PC-3 (cell line): ENCODE measurements at regions not wholly inside any gene's neighbourhood (a gene's known extent, or its start where the extent isn't known, plus 50 kb on each side); places are given as distances from the start of the nearest gene placed in this dataset.

Experiments
- ATAC-seq: fragments of 200-7000 bp; cut with Tn5 transposase; 2 replicates; pipeline ENCODE4 v1.9.1; 2020; ENCODE audit warnings: mild to moderate bottlenecking, moderate library complexity
- BruUV-seq: library from RNA; stranded (reverse); fragments of 400-500 nt; replicated peaks from 2 replicates; lab custom pipeline; 2021; lab: Mats Ljungman, UMichigan
- CTCF ChIA-PET: fragments of 300-600 bp; sonication (Branson Sonifier 250); formaldehyde crosslinking; loops from one replicate; lab custom pipeline; 2022; ENCODE audit warnings: antibody characterized with exemption; lab: Charles Lee
- POLR2A ChIA-PET: fragments of 300-600 bp; sonication (Branson Sonifier 250); formaldehyde crosslinking; loops from one replicate; lab custom pipeline; 2022; ENCODE audit warnings: antibody characterized with exemption; ENCODE audit not compliant: unreplicated experiment; lab: Charles Lee
- DNase-seq: peaks from one replicate; pipeline ENCODE4 v3.0.0-alpha.2; 2015
- H2AFZ ChIP-seq: fragments of 300-600 bp; sonication (generic); 2 replicates; pipeline ENCODE4 v1.6.0; 2016; ENCODE audit warnings: antibody characterized with exemption, low read length
- H3F3A ChIP-seq: fragments of 300-600 bp; sonication (generic); one replicate; pipeline ENCODE4 v1.6.0; 2017; ENCODE audit warnings: antibody characterized with exemption, low read length, control low read depth, mild to moderate bottlenecking; ENCODE audit not compliant: unreplicated experiment
- H3K27ac ChIP-seq: fragments of 300-600 bp; sonication (generic); 2 replicates; pipeline ENCODE4 v1.5.1; 2016; ENCODE audit warnings: mild to moderate bottlenecking, low read length
- H3K27me3 ChIP-seq: fragments of 300-600 bp; sonication (generic); 2 replicates; pipeline ENCODE4 v1.6.1; 2016; ENCODE audit warnings: low read length, mixed read lengths
- H3K36me3 ChIP-seq: fragments of 300-600 bp; sonication (generic); 2 replicates; pipeline ENCODE4 v1.6.1; 2016; ENCODE audit warnings: low read depth, mixed run types, low read length, mixed read lengths
- H3K4me1 ChIP-seq: fragments of 300-600 bp; sonication (generic); 2 replicates; pipeline ENCODE4 v1.5.1; 2016; ENCODE audit warnings: low read length; ENCODE audit not compliant: insufficient read depth
- H3K4me2 ChIP-seq: fragments of 300-600 bp; sonication (generic); 2 replicates; pipeline ENCODE4 v1.6.0; 2016; ENCODE audit warnings: low read length
- H3K4me3 ChIP-seq: fragments of 300-600 bp; sonication (generic); 2 replicates; pipeline ENCODE4 v1.5.1; 2016; ENCODE audit warnings: mild to moderate bottlenecking, low read length, mixed read lengths
- H3K79me2 ChIP-seq: fragments of 300-600 bp; sonication (generic); 2 replicates; pipeline ENCODE4 v1.6.1; 2017; ENCODE audit warnings: low read length, mixed read lengths
- H3K9ac ChIP-seq: fragments of 300-600 bp; sonication (generic); 2 replicates; pipeline ENCODE4 v1.6.0; 2016; ENCODE audit warnings: mild to moderate bottlenecking, low read length
- H3K9me2 ChIP-seq: fragments of 300-600 bp; sonication (generic); replicated peaks from 2 replicates; pipeline ENCODE4 v1.6.1; 2016; ENCODE audit warnings: mixed run types, low read length, mixed read lengths
- H3K9me3 ChIP-seq: fragments of 300-600 bp; sonication (generic); 2 replicates; pipeline ENCODE4 v1.6.1; 2016; ENCODE audit warnings: low read length, mixed read lengths
- H4K20me1 ChIP-seq: fragments of 300-600 bp; sonication (generic); 2 replicates; pipeline ENCODE4 v1.6.1; 2016; ENCODE audit warnings: low read length, mixed read lengths
- EZH2 ChIP-seq: fragments of 300-600 bp; sonication (generic); IDR thresholded peaks from one replicate; pipeline ENCODE4 v1.6.1; 2017; ENCODE audit warnings: antibody characterized with exemption, mild to moderate bottlenecking, low read length; ENCODE audit not compliant: unreplicated experiment
- EZH2phosphoT487 ChIP-seq: fragments of 300-600 bp; sonication (generic); IDR thresholded peaks from 2 replicates; pipeline ENCODE4 v1.6.1; 2018; ENCODE audit warnings: mild to moderate bottlenecking, antibody characterized with exemption, low read length, borderline replicate concordance
- intact Hi-C: fragments of 100-400 bp; cut with micrococcal nuclease; formaldehyde crosslinking; loops from 2 replicates; pipeline ENCODE4 v1.9.0; 2023
- TF ChIP-seq, protein P1 (sequence below): fragments of 300-600 bp; sonication (generic); conservative IDR thresholded peaks from 2 replicates; pipeline ENCODE4 v1.5.1; 2017; ENCODE audit warnings: antibody characterized with exemption, low read depth, mild to moderate bottlenecking, low read length

DNA sequence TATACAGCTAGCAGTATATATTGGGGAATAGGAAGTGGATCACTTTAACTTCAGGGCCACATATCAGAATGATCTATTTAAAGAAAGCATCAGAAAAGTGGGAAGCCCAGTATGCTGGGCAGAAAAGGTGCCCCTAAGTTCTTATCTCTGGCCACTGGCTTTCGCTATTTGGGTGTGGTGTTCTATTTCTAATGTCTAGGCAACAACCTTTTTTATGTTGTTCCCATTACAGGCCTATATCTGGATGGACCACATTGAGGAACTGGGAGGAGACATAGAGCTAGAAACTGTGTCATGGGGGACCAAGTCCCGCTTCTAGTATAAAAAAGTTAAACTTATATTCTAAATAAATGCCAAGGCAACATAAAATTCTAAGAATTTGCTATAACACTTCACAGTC lies 935.6 kb downstream of the PDHA2 start:
- no peak overlapping the region for H3K4me2 ChIP-seq
- intact Hi-C loops, result no loop called here
- H3F3A ChIP-seq, result no peaks in the 10 kb centered on the region
- no peaks in the 10 kb centered on the region; the same call in 1 of the 2 replicates for H3K4me1 ChIP-seq
- no peak for ATAC-seq
- POLR2A ChIA-PET, result no interaction called here
- no peaks in the 10 kb centered on the region for H3K79me2 ChIP-seq
- no peak overlapping the region for H3K9ac ChIP-seq
- CTCF ChIA-PET, result no interaction called here
- no TSS peak for BruUV-seq
- no peaks in the 10 kb centered on the region for H3K9me3 ChIP-seq
- no peak overlapping the region for H3K4me3 ChIP-seq
- H3K27ac ChIP-seq, result no peak overlapping the region
- H3K9me2 ChIP-seq, result no peaks in the 10 kb centered on the region
- DNase-seq, result no peak
- H2AFZ ChIP-seq, result no peak overlapping the region
- TF ChIP-seq EZH2phosphoT487, result no peak
- TF ChIP-seq, protein P1, sequence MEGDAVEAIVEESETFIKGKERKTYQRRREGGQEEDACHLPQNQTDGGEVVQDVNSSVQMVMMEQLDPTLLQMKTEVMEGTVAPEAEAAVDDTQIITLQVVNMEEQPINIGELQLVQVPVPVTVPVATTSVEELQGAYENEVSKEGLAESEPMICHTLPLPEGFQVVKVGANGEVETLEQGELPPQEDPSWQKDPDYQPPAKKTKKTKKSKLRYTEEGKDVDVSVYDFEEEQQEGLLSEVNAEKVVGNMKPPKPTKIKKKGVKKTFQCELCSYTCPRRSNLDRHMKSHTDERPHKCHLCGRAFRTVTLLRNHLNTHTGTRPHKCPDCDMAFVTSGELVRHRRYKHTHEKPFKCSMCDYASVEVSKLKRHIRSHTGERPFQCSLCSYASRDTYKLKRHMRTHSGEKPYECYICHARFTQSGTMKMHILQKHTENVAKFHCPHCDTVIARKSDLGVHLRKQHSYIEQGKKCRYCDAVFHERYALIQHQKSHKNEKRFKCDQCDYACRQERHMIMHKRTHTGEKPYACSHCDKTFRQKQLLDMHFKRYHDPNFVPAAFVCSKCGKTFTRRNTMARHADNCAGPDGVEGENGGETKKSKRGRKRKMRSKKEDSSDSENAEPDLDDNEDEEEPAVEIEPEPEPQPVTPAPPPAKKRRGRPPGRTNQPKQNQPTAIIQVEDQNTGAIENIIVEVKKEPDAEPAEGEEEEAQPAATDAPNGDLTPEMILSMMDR, result no peak
- no peak for TF ChIP-seq EZH2
- H3K36me3 ChIP-seq, result no peaks in the 10 kb centered on the region
- H3K27me3 ChIP-seq, result no peaks in the 10 kb centered on the region
- H4K20me1 ChIP-seq, result no peaks in the 10 kb centered on the region

DNA sequence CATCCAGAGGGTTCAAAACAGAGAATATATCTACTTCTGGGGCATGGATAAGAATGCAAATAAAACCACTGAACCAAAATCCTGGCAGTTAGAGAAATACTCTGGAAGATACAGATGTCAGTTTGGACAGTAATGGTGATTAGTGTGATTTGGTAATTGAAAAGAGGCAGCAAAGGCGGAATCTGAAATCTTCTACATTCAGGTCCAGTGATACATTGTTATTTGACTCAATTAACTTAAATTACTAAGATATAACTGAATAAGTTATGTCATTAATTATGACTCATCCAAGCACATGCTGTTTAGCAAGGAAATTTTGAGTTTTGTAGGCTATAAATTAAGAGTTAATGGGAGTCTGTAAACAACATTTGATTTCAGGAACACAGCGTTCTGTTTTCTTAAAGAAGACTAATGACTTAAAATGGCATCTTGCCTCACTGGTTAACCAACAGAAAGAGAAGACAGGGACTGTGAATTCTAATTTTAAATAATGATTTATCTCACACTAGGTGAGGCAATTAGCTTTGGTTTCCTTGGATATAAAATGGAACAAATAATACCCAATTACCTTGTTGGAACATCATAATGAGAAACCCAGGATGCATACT lies 937.1 kb downstream of the PDHA2 start:
- Histone ChIP-seq H3K9me2 (no peaks in the 10 kb centered on the region), H3K9ac (no peak overlapping the region), H3K36me3 (no peaks in the 10 kb centered on the region), H3K4me3 (no peak overlapping the region), H3K4me1 (no peaks in the 10 kb centered on the region; the same call in 1 of the 2 replicates), H3K27me3 (no peaks in the 10 kb centered on the region), H2AFZ (no peak overlapping the region), H3F3A (no peaks in the 10 kb centered on the region), H3K79me2 (no peaks in the 10 kb centered on the region), H3K27ac (no peak overlapping the region), H3K4me2 (no peak overlapping the region), H3K9me3 (no peaks in the 10 kb centered on the region), H4K20me1 (no peaks in the 10 kb centered on the region)
- intact Hi-C loops, result no loop called here
- TF ChIP-seq EZH2 (no peak), EZH2phosphoT487 (no peak)
- TF ChIP-seq, protein P1, result no peak
- ATAC-seq (no peak), DNase-seq (no peak)
- ChIA-PET CTCF (no interaction called here), POLR2A (no interaction called here)
- no TSS peak for BruUV-seq

DNA sequence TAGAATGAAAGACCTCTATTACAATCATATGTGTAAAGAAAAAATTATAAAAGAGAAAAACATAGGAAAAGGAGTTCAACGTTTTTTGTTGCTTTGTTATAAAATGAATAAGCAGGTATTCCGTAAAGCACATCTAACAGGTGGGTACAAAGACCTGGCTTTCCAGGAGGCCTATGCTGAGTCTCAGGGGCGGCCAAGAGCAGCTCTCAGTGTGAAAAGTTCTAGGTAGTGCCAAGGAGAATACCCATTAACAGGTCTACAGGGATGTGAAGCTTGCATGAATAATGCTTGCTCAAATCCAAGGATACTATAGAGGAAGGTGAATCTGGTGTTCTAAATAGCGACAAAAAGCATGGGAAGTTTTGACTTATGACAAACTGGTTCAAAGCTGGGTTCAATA lies 944.4 kb downstream of the PDHA2 start:
- Histone ChIP-seq H3K9me2 (no peaks in the 10 kb centered on the region), H3K4me2 (no peak overlapping the region), H3K4me3 (no peak overlapping the region), H2AFZ (no peak overlapping the region), H3F3A (no peaks in the 10 kb centered on the region), H3K9me3 (no peaks in the 10 kb centered on the region), H3K27me3 (no peaks in the 10 kb centered on the region), H3K79me2 (no peaks in the 10 kb centered on the region), H4K20me1 (no peaks in the 10 kb centered on the region), H3K36me3 (no peaks in the 10 kb centered on the region), H3K9ac (no peak overlapping the region), H3K4me1 (no peaks in the 10 kb centered on the region; the same call in 1 of the 2 replicates), H3K27ac (no peak overlapping the region)
- ChIA-PET POLR2A (no interaction called here), CTCF (no interaction called here)
- no TSS peak for BruUV-seq
- TF ChIP-seq, protein P1, result no peak
- TF ChIP-seq EZH2phosphoT487 (no peak), EZH2 (no peak)
- no peak for DNase-seq
- no peak for ATAC-seq
- intact Hi-C loops, result no loop called here
